Activated naive CD4-positive, alpha-beta T cell treated with anti-CD3 and anti-CD28 coated beads, Interleukin-2, amount 50 U/mL, for 16 hours (primary cell): ENCODE measurements at regions not wholly inside any gene's neighbourhood (a gene's known extent, or its start where the extent isn't known, plus 50 kb on each side); places are given as distances from the start of the nearest gene placed in this dataset.
"Not testable (repeated sequence)": the region's sequence is repeated elsewhere in the genome, so short reads cannot be mapped to it uniquely, and the experiment has no call there.

Experiments
- DNase-seq: peaks from one replicate; pipeline ENCODE4 v3.0.0-alpha.2; 2020

- DNase-seq, result no peak
Measured at GRCh38 chr3:153767601-153768560, 353.3 kb upstream of the ARHGEF26 start.

GRCh38 chr3:153768561-153769469 is 352.4 kb upstream of the ARHGEF26 start:
- peak; percentile 36 for DNase-seq

GRCh38 chr3:153783106-153783505 is 338.1 kb upstream of the ARHGEF26 start:
- DNase-seq, result no peak

GRCh38 chr3:153783741-153784480 is 337.3 kb upstream of the ARHGEF26 start:
- no peak for DNase-seq

GRCh38 chr3:153785901-153786300 is 335.3 kb upstream of the ARHGEF26 start:
- DNase-seq, result no peak

- no peak for DNase-seq
Measured at GRCh38 chr3:153789380-153789779, 331.8 kb upstream of the ARHGEF26 start.

GRCh38 chr3:153797056-153797455 is 324.1 kb upstream of the ARHGEF26 start:
- not testable (repeated sequence) for DNase-seq

GRCh38 chr3:153809097-153809496 is 312.1 kb upstream of the ARHGEF26 start:
- DNase-seq, result no peak

GRCh38 chr3:153818338-153818737 is 302.9 kb upstream of the ARHGEF26 start:
- no peak for DNase-seq

GRCh38 chr3:153820035-153820434 is 301.2 kb upstream of the ARHGEF26 start:
- no peak for DNase-seq

GRCh38 chr3:153828346-153828745 is 292.8 kb upstream of the ARHGEF26 start:
- DNase-seq, result not testable (repeated sequence)

- no peak for DNase-seq
Measured at GRCh38 chr3:153829606-153830170, 291.5 kb upstream of the ARHGEF26 start.

- DNase-seq, result no peak
Measured at GRCh38 chr3:153830552-153830951, 290.6 kb upstream of the ARHGEF26 start.

- no peak for DNase-seq
Measured at GRCh38 chr3:153835540-153835939, 285.6 kb upstream of the ARHGEF26 start.

- no peak for DNase-seq
Measured at GRCh38 chr3:153840487-153840886, 280.7 kb upstream of the ARHGEF26 start.

GRCh38 chr3:153843994-153844393 is 277.2 kb upstream of the ARHGEF26 start:
- DNase-seq, result no peak

GRCh38 chr3:153845311-153845710 is 275.9 kb upstream of the ARHGEF26 start:
- DNase-seq, result no peak

GRCh38 chr3:153848702-153849101 is 272.5 kb upstream of the ARHGEF26 start:
- DNase-seq, result no peak

- no peak for DNase-seq
Measured at GRCh38 chr3:153852355-153852754, 268.8 kb upstream of the ARHGEF26 start.

- DNase-seq, result no peak
Measured at GRCh38 chr3:153853163-153853562, 268.0 kb upstream of the ARHGEF26 start.

- no peak for DNase-seq
Measured at GRCh38 chr3:153855772-153856171, 265.4 kb upstream of the ARHGEF26 start.

- DNase-seq, result no peak
Measured at GRCh38 chr3:153856932-153857331, 264.3 kb upstream of the ARHGEF26 start.
